GM18519 (cell line): ENCODE measurements at regions not wholly inside any gene's neighbourhood (a gene's known extent, or its start where the extent isn't known, plus 50 kb on each side); places are given as distances from the start of the nearest gene placed in this dataset.

Experiments
- ATAC-seq: cut with Tn5 transposase; IDR thresholded peaks from one replicate; pipeline ENCODE4 v1.9.1; 2021; ENCODE audit warnings: mild to moderate bottlenecking, moderate library complexity; ENCODE audit not compliant: unreplicated experiment, low FRiP score

GRCh38 chr2:190783513-190784263 lies 96.9 kb upstream of the GLS start:
- no peak for ATAC-seq

- ATAC-seq: no peak
Measured at GRCh38 chr2:190785334-190785733, 95.3 kb upstream of the GLS start.

GRCh38 chr2:190786404-190787166 lies 94.0 kb upstream of the GLS start:
- no peak for ATAC-seq

- no peak for ATAC-seq
Measured at GRCh38 chr2:190787743-190788235, 92.8 kb upstream of the GLS start.

- ATAC-seq: no peak
Measured at GRCh38 chr2:190789074-190790004, 91.3 kb upstream of the GLS start.

GRCh38 chr2:190791347-190791975 lies 89.2 kb upstream of the GLS start:
- ATAC-seq: no peak

GRCh38 chr2:190791976-190792575 lies 88.5 kb upstream of the GLS start:
- no peak for ATAC-seq

GRCh38 chr2:190792956-190793888 lies 87.4 kb upstream of the GLS start:
- ATAC-seq: no peak

- ATAC-seq: no peak
Measured at GRCh38 chr2:190794377-190794776, 86.2 kb upstream of the GLS start.

GRCh38 chr2:190794790-190795189 lies 85.8 kb upstream of the GLS start:
- no peak for ATAC-seq

- no peak for ATAC-seq
Measured at GRCh38 chr2:190795686-190796085, 84.9 kb upstream of the GLS start.

- no peak for ATAC-seq
Measured at GRCh38 chr2:190799999-190800398, 80.6 kb upstream of the GLS start.

- ATAC-seq: no peak
Measured at GRCh38 chr2:190800528-190800927, 80.1 kb upstream of the GLS start.

GRCh38 chr2:190802129-190802528 lies 78.5 kb upstream of the GLS start:
- ATAC-seq: no peak

GRCh38 chr2:190802626-190803209 lies 77.9 kb upstream of the GLS start:
- no peak for ATAC-seq

GRCh38 chr2:190804182-190804795 lies 76.3 kb upstream of the GLS start:
- ATAC-seq: no peak

GRCh38 chr2:190805126-190805525 lies 75.5 kb upstream of the GLS start:
- ATAC-seq: no peak

- ATAC-seq: no peak
Measured at GRCh38 chr2:190805843-190806242, 74.8 kb upstream of the GLS start.
